ENCODE measurements at regions not wholly inside any gene's neighbourhood (a gene's known extent, or its start where the extent isn't known, plus 50 kb on each side); places are given as distances from the start of the nearest gene placed in this dataset.

DNA sequence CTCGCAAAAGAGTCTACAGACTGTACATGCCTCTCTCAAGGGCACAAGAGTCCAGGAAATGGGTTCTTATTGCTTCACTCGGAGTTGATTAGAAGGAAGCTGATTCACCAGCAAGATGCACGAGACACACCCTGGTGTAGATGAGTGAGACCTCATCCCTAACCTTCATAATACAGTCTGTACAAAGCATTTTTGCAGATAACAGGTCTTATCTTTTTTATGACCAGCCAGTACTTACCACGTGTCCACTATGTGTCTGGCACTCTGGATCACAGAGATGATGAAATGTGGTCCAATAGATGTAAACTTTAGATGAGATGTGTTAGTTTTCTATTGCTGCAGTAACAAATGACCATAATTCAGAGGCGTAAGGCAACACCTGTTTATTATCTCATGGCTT lies 53.4 kb upstream of the PWP1 start:
- POLR2A ChIA-PET, result no interaction called here
- no peaks in the 10 kb centered on the region for H3K36me3 ChIP-seq (ENCODE audit: control insufficient read depth in 2 of 2, insufficient read depth in 1 of 2, low read length in 2 of 2)

DNA sequence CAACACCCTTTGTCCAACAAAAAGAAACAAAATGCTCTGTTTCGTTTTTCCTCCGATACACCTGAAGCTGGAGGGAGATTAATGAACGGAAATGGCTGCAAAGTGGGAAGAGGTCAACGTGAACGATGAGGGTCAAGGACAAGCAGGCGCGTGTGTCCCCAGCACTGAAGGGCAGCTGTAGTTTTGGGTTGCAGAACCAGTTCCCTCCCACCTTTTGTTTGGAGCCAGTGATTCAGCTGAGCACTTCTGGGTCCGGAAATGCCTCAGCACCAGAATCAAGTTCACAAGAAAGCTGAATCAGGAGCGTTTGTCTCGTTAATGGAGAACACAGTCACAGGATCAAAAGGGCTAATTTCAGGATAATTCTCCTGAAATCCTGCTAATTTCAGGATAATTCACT lies 51.1 kb upstream of the PWP1 start:
- CTCF ChIA-PET, result interaction anchor here (0.6 to 1.1 kb wide), 3 partner anchors 13 to 1407 kb away, joined by 3 to 5 read pairs (median 3); no protein-coding TSS in a partner anchor
- Histone ChIP-seq H3K4me3 (ENCODE audit: low read depth, low read length) (no peak overlapping the region), H3K36me3 (ENCODE audit: control insufficient read depth in 2 of 2, insufficient read depth in 1 of 2, low read length in 2 of 2) (no peaks in the 10 kb centered on the region), H3K9me3 (ENCODE audit: control insufficient read depth, insufficient read depth, low read depth, low read length) (no peaks in the 10 kb centered on the region), H3K27ac (ENCODE audit: extremely low read depth, low read depth, low read length) (no peak overlapping the region), H3K4me1 (ENCODE audit: control insufficient read depth, insufficient read depth, low read length) (no peaks in the 10 kb centered on the region)
- POLR2A ChIA-PET, result no interaction called here
- TF ChIP-seq ZNF335 (tag by site-specific recombination; conservative IDR thresholded peaks at IDR 0.05) (no peak), ZNF19 (tag by site-specific recombination; IDR thresholded peaks at IDR 0.05; ENCODE audit: low read depth) (no peak)

More for the DNA sequence above, 53.4 kb upstream of the PWP1 start:
- Histone ChIP-seq H3K9me3 (ENCODE audit: control insufficient read depth, insufficient read depth, low read depth, low read length) (no peaks in the 10 kb centered on the region), H3K27ac (ENCODE audit: extremely low read depth, low read depth, low read length) (no peak overlapping the region), H3K4me3 (ENCODE audit: low read depth, low read length) (no peak overlapping the region), H3K4me1 (ENCODE audit: control insufficient read depth, insufficient read depth, low read length) (no peaks in the 10 kb centered on the region)
- TF ChIP-seq, protein P1, sequence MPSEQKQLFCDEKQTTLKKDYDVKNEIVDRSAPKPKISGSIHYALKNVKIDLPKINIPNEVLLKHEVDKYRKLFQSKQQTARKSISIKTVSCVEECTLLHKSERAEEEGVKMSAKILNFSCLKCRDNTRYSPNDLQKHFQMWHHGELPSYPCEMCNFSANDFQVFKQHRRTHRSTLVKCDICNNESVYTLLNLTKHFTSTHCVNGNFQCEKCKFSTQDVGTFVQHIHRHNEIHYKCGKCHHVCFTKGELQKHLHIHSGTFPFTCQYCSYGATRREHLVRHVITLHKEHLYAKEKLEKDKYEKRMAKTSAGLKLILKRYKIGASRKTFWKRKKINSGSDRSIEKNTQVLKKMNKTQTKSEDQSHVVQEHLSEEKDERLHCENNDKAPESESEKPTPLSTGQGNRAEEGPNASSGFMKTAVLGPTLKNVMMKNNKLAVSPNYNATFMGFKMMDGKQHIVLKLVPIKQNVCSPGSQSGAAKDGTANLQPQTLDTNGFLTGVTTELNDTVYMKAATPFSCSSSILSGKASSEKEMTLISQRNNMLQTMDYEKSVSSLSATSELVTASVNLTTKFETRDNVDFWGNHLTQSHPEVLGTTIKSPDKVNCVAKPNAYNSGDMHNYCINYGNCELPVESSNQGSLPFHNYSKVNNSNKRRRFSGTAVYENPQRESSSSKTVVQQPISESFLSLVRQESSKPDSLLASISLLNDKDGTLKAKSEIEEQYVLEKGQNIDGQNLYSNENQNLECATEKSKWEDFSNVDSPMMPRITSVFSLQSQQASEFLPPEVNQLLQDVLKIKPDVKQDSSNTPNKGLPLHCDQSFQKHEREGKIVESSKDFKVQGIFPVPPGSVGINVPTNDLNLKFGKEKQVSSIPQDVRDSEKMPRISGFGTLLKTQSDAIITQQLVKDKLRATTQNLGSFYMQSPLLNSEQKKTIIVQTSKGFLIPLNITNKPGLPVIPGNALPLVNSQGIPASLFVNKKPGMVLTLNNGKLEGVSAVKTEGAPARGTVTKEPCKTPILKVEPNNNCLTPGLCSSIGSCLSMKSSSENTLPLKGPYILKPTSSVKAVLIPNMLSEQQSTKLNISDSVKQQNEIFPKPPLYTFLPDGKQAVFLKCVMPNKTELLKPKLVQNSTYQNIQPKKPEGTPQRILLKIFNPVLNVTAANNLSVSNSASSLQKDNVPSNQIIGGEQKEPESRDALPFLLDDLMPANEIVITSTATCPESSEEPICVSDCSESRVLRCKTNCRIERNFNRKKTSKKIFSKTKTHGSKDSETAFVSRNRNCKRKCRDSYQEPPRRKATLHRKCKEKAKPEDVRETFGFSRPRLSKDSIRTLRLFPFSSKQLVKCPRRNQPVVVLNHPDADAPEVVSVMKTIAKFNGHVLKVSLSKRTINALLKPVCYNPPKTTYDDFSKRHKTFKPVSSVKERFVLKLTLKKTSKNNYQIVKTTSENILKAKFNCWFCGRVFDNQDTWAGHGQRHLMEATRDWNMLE (tag by site-specific recombination; conservative IDR thresholded peaks at IDR 0.05; ENCODE audit: low read depth), result no peak
- TF ChIP-seq ZNF792 (tag by site-specific recombination; IDR thresholded peaks at IDR 0.05) (no peak), ZNF112 (tag by site-specific recombination; IDR thresholded peaks at IDR 0.05) (no peak), ZNF530 (tag by site-specific recombination; IDR thresholded peaks at IDR 0.05; ENCODE audit: low read depth) (no peak), SP3 (tag by site-specific recombination; IDR thresholded peaks at IDR 0.05) (no peak), ZSCAN23 (tag by site-specific recombination; IDR thresholded peaks at IDR 0.05) (no peak), ZNF10 (tag by site-specific recombination; IDR thresholded peaks at IDR 0.05) (no peak), TRIM28 (IDR thresholded peaks at IDR 0.05; ENCODE audit: borderline replicate concordance, low read length) (no peak), ZNF140 (tag by site-specific recombination; IDR thresholded peaks at IDR 0.05) (no peak), FEZF1 (tag by site-specific recombination; IDR thresholded peaks at IDR 0.05) (no peak)
- CTCF ChIA-PET, result interaction anchor here (0.6 to 1.1 kb wide), 2 partner anchors 10 to 102 kb away, joined by 3 read pairs; no protein-coding TSS in a partner anchor

DNA sequence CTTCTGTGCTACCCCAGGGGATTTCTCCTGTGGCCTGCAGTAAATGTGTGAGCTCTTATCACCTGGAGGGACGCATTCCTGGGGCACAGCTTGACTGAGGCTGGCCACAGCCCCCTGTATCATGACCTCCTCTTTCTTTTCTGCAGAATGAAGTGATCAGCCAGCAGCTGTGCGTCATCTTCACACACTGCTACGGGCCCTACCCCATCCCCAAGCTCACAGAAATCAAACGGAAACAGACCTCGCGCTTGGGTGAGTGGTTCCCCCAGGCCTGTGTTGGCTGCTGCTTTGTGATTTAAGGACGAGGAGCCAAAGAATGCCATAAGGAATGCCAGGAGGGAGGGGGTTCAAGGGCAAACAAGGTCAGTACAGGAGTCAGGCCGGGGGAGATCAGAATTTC lies 50.5 kb upstream of the PWP1 start:
- no peak overlapping the region for H3K4me3 ChIP-seq (ENCODE audit: low read depth, low read length)
- ChIA-PET POLR2A (no interaction called here), CTCF (no interaction called here)
- H3K4me1 ChIP-seq (ENCODE audit: control insufficient read depth, insufficient read depth, low read length), result no peaks in the 10 kb centered on the region
- no peak overlapping the region for H3K27ac ChIP-seq (ENCODE audit: extremely low read depth, low read depth, low read length)
- H3K36me3 ChIP-seq (ENCODE audit: control insufficient read depth in 2 of 2, insufficient read depth in 1 of 2, low read length in 2 of 2), result no peaks in the 10 kb centered on the region
- no peaks in the 10 kb centered on the region for H3K9me3 ChIP-seq (ENCODE audit: control insufficient read depth, insufficient read depth, low read depth, low read length)
- TF ChIP-seq, protein P2, sequence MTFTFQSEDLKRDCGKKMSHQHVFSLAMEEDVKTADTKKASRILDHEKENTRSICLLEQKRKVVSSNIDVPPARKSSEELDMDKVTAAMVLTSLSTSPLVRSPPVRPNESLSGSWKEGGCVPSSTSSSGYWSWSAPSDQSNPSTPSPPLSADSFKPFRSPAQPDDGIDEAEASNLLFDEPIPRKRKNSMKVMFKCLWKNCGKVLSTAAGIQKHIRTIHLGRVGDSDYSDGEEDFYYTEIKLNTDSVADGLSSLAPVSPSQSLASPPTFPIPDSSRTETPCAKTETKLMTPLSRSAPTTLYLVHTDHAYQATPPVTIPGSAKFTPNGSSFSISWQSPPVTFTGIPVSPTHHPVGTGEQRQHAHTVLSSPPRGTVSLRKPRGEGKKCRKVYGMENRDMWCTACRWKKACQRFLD (tag by site-specific recombination; IDR thresholded peaks at IDR 0.05), result no peak
- TF ChIP-seq ZNF266 (tag by site-specific recombination; IDR thresholded peaks at IDR 0.05; ENCODE audit: low read depth) (no peak), ZNF791 (tag by site-specific recombination; IDR thresholded peaks at IDR 0.05) (no peak), ZNF426 (tag by site-specific recombination; IDR thresholded peaks at IDR 0.05) (no peak), ZNF350 (tag by site-specific recombination; IDR thresholded peaks at IDR 0.05) (no peak), ZNF48 (tag by site-specific recombination; IDR thresholded peaks at IDR 0.05) (no peak), ZNF777 (tag by site-specific recombination; IDR thresholded peaks at IDR 0.05; ENCODE audit: borderline replicate concordance) (no peak), ZNF302 (tag by site-specific recombination; IDR thresholded peaks at IDR 0.05; ENCODE audit: low read depth) (no peak), ZNF473 (tag by site-specific recombination; IDR thresholded peaks at IDR 0.05) (no peak), ZNF404 (tag by site-specific recombination; IDR thresholded peaks at IDR 0.05) (no peak)
- TF ChIP-seq, protein P3, sequence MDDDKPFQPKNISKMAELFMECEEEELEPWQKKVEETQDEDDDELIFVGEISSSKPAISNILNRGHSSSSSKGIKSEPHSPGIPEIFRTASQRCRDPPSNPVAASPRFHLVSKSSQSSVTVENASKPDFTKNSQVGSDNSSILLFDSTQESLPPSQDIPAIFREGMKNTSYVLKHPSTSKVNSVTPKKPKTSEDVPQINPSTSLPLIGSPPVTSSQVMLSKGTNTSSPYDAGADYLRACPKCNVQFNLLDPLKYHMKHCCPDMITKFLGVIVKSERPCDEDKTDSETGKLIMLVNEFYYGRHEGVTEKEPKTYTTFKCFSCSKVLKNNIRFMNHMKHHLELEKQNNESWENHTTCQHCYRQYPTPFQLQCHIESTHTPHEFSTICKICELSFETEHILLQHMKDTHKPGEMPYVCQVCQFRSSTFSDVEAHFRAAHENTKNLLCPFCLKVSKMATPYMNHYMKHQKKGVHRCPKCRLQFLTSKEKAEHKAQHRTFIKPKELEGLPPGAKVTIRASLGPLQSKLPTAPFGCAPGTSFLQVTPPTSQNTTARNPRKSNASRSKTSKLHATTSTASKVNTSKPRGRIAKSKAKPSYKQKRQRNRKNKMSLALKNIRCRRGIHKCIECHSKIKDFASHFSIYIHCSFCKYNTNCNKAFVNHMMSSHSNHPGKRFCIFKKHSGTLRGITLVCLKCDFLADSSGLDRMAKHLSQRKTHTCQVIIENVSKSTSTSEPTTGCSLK (tag by site-specific recombination; IDR thresholded peaks at IDR 0.05), result no peak
- TF ChIP-seq, protein P4, sequence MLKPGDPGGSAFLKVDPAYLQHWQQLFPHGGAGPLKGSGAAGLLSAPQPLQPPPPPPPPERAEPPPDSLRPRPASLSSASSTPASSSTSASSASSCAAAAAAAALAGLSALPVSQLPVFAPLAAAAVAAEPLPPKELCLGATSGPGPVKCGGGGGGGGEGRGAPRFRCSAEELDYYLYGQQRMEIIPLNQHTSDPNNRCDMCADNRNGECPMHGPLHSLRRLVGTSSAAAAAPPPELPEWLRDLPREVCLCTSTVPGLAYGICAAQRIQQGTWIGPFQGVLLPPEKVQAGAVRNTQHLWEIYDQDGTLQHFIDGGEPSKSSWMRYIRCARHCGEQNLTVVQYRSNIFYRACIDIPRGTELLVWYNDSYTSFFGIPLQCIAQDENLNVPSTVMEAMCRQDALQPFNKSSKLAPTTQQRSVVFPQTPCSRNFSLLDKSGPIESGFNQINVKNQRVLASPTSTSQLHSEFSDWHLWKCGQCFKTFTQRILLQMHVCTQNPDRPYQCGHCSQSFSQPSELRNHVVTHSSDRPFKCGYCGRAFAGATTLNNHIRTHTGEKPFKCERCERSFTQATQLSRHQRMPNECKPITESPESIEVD (tag by site-specific recombination; IDR thresholded peaks at IDR 0.05), result no peak
